ENCODE measurements at regions not wholly inside any gene's neighbourhood (a gene's known extent, or its start where the extent isn't known, plus 50 kb on each side); places are given as distances from the start of the nearest gene placed in this dataset.

GRCh38 chr6:150735341-150735851, 130.1 kb upstream of the MTHFD1L start:
- no peak for TF ChIP-seq CTCF (IDR thresholded peaks at IDR 0.05; ENCODE audit: control extremely low read depth, extremely low read depth, low read depth, missing control alignments)
- CTCF ChIA-PET = interaction anchor here (0.6 to 1.4 kb wide), 4 partner anchors 8 to 344 kb away, joined by 3 read pairs; no protein-coding TSS in a partner anchor
- POLR2A ChIA-PET = no interaction called here
- DNase-seq (ENCODE audit: extremely low spot score) = no peak

DNA sequence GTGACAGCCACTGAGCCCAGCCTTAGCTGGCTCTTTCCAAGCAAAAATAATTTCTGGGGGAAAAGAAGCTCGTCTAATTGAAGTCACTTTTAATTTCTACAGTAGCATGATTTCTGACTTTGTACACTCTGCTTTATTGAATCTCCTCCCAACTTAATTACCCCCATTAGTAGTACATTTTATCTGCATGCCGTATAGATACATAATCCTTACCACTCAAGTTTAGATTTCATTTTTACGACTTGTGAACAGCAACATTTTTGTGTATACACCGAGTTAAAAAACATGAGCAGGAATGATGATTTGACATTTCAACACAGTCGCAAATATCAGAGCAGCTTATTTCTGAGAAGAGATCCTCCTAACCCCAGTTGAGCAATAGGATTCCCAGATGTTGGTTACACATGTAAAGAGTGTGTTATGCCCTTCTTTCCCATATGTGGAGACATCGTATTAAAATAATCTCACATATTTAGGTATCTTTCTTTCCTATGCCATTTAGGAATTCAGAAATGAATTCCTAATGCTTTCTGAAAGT, 127.3 kb upstream of the MTHFD1L start:
- ChIA-PET CTCF (interaction anchor here (0.6 to 2.7 kb wide), 4 partner anchors 12 to 320 kb away, joined by 3 to 13 read pairs (median 4); no protein-coding TSS in a partner anchor), POLR2A (no interaction called here)
- no peak for TF ChIP-seq CTCF (IDR thresholded peaks at IDR 0.05; ENCODE audit: control extremely low read depth, extremely low read depth, low read depth, missing control alignments)
- no peak for DNase-seq (ENCODE audit: extremely low spot score)

DNA sequence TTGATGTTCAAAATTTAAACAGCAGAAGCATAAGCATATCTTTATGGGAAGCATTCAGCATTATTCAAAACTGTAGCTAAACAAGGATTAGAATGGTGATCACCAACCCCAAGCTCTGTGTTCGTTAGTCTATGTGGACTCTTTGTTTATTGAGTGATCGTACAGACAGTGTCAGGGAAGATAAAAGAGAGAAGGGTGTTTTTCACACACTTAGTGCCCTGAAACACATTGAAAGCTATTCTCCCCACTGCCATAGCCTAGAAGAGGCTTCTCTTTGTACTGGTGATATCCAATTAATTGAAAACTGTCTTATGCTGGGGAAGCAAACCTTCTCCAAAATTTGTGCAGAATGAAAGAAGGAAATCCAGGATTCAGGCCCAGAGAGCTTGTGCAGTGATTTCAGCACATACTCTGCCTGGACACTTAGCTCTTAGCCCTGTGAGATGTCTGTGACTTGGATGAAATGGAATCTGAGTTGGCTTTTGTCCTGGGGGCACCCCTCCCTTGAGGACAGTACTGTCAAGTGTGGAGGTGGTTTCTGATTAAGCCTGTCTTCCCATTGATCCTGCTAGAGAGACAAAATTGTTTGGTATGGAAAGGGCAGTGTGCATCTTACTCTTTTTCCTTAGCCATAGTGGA, 125.7 kb upstream of the MTHFD1L start:
- ChIA-PET CTCF (interaction anchor here (0.6 to 2.7 kb wide), 7 partner anchors 10 to 322 kb away, joined by 3 to 13 read pairs (median 6); no protein-coding TSS in a partner anchor), POLR2A (no interaction called here)
- TF ChIP-seq CTCF (IDR thresholded peaks at IDR 0.05; ENCODE audit: control extremely low read depth, extremely low read depth, low read depth, missing control alignments) = no peak
- DNase-seq (ENCODE audit: extremely low spot score) = no peak

- DNase-seq (ENCODE audit: extremely low spot score) = no peak
- POLR2A ChIA-PET = no interaction called here
- CTCF ChIA-PET = interaction anchor here (1.0 to 2.7 kb wide), 4 partner anchors 9 to 323 kb away, joined by 3 to 21 read pairs (median 10); no protein-coding TSS in a partner anchor
- TF ChIP-seq CTCF (IDR thresholded peaks at IDR 0.05; ENCODE audit: control extremely low read depth, extremely low read depth, low read depth, missing control alignments) = no peak
Measured at GRCh38 chr6:150740453-150740852, 125.0 kb upstream of the MTHFD1L start.

- peak; percentile 45 for TF ChIP-seq CTCF (IDR thresholded peaks at IDR 0.05; ENCODE audit: control extremely low read depth, extremely low read depth, low read depth, missing control alignments)
- CTCF ChIA-PET = interaction anchor here (0.8 to 2.3 kb wide), 17 partner anchors 9 to 324 kb away, joined by 3 to 24 read pairs (median 3); no protein-coding TSS in a partner anchor
- DNase-seq (ENCODE audit: extremely low spot score) = peak; percentile 32
- POLR2A ChIA-PET = no interaction called here
Measured at GRCh38 chr6:150741633-150742200, 123.8 kb upstream of the MTHFD1L start.

- TF ChIP-seq CTCF (IDR thresholded peaks at IDR 0.05; ENCODE audit: control extremely low read depth, extremely low read depth, low read depth, missing control alignments) = no peak
- no peak for DNase-seq (ENCODE audit: extremely low spot score)
- POLR2A ChIA-PET = no interaction called here
- CTCF ChIA-PET = interaction anchor here (1.2 to 1.4 kb wide), 2 partner anchors 10 to 59 kb away, joined by 3 read pairs; no protein-coding TSS in a partner anchor
Measured at GRCh38 chr6:150744522-150745260, 120.8 kb upstream of the MTHFD1L start.
